ENCODE measurements at regions not wholly inside any gene's neighbourhood (a gene's known extent, or its start where the extent isn't known, plus 50 kb on each side); places are given as distances from the start of the nearest gene placed in this dataset.
"Not testable (repeated sequence)": the region's sequence is repeated elsewhere in the genome, so short reads cannot be mapped to it uniquely, and the experiment has no call there.

GRCh38 chr4:13903061-13903460 lies 275.5 kb upstream of the BOD1L1 start:
- DNase-seq = no peak

DNA sequence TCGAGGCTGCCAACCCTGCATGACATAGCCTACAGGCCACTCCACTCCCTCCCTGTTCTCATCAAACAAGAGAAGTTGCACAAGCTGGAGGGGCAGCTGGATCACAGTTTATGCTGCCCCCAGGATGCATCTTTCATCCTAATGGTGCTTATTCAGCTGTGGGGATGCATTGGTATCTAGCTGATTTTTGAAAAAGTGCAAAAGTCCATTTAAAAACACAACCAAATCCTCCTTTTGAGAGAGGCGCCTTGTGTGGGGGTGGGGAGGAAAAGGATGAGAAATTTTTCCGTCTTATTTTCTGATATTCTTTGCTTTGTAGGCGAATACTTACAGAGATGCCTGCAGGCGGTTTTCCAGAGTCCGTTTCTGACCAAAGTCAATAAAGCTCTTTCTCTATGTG lies 276.4 kb upstream of the BOD1L1 start:
- no peak for DNase-seq

GRCh38 chr4:13905543-13905942 lies 278.0 kb upstream of the BOD1L1 start:
- no peak for DNase-seq

GRCh38 chr4:13906727-13907126 lies 279.2 kb upstream of the BOD1L1 start:
- DNase-seq = no peak

DNA sequence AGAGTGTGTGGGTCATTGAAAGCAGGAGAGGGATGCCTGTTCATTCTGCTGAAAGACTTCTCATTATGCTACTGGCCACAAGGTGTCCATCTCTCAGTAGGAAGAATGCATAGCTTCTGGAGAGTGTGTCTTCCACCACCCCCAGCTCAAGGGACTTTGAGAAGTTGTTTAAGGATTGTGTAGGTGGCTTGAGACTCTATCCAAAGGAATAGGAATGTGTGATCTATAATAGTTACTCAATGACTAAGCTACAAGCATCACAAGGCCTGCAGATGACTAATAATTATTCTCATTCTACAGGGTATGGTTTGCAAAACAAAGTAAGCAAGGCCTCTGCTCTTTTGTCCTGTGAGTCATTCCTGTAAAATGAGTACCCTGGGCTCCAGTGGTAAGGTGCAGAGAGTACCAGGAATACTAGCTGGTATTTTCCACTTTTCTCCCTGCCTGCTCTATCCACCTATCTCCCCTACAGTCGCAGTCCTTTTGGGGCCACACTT lies 279.8 kb upstream of the BOD1L1 start:
- no peak for DNase-seq

GRCh38 chr4:13908455-13908854 lies 280.9 kb upstream of the BOD1L1 start:
- DNase-seq = no peak

DNA sequence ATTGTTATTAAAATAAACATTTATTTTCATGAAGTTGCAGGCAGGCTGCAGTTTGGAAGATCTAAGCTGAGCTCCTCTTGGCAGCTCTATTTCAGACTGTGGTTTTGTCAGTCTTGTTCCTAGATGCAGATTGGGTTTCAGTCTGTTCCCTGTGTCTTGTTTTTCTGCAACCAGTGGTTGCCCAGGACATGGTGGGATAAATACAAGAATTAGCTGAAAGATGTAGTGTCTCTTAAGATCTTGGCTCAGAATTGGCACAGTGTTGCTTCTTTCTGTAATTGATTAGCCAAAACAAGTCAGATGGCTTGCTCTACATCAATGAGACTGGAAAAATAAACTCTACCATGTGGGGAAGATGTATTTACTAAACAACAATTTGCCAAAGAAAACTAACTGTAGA lies 283.0 kb upstream of the BOD1L1 start:
- no peak for DNase-seq

GRCh38 chr4:13911256-13911655 lies 283.7 kb upstream of the BOD1L1 start:
- no peak for DNase-seq

DNA sequence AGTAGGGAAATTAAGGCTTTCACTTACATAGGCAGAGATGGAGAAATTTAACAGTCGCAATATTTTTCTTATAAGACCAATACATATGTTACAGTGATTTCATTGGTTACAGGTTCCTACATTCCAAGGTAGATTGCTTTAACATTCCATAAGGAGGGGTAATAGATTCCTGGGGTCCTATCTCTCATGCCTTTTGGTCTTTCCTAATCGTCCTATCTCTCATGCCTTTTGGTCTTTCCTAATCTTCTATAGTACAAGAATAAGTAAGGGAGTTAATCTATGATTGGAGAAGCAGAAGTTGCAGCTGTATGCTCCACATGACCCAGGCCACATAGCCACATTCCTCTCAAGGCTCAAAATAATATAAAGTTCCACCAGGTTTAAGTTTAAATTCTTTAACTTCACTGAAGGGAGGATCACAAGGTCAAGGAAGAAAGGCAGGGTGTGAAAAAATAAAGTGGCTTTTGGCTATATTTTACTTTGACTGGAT lies 285.0 kb upstream of the BOD1L1 start:
- no peak for DNase-seq

DNA sequence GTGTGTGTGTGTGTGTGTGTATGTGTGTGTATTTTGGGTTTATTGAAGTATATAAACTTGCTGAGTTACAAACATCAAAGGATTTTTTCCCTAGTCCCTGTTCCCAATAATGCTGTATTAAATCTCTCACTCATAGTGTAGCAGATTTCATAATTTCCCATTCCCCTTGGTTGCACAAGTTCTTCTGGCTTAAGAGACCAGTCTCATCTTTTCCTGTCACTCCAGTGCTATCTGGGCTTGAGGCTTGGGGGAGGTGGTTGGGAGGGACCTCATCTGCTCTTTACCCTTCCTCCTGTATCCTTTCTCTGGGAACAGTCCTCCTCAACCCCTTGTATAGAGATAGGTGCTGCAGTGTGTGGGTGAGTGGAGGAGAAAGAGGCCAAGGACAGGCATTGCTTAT lies 285.4 kb upstream of the BOD1L1 start:
- no peak for DNase-seq

DNA sequence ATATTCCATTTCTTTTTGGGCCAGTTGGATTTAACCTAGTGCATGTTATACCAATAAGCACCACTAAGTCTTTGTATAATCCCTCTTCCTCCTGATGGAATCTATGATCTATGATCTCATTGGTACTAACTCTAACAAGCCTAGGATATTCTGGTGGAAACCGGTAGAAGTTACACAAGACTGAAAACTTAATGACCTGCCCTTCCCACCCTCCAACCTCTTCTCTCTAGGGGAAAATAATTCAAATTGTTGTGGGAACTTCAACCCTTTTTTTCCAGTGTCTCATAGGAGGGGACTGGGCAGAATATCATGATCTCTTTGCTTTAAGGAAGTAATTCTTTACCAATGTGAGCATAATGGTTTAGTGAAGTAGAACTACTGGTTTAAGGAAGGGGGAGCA lies 289.5 kb upstream of the BOD1L1 start:
- no peak for DNase-seq

DNA sequence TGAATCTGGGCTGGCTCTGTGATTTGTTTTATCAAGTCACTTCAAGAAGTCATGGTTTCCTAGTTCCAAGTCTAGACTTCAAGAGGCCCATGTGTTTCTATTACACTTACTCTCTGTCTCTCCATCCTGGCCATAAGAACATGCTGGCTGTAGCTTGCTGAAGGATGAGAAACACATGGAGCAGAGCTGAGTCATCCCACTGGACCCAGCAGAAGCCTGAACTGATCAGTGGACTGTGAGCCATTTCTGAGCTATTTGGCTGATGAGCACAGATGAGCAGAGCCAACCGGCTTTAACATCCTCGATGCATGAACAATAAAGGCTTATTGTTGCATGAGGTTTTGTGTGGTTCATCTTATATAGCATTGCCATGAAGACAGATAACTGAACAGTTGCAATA lies 290.6 kb upstream of the BOD1L1 start:
- no peak for DNase-seq

- no peak for DNase-seq
Observed at GRCh38 chr4:13918991-13919441, 291.5 kb upstream of the BOD1L1 start.

DNA sequence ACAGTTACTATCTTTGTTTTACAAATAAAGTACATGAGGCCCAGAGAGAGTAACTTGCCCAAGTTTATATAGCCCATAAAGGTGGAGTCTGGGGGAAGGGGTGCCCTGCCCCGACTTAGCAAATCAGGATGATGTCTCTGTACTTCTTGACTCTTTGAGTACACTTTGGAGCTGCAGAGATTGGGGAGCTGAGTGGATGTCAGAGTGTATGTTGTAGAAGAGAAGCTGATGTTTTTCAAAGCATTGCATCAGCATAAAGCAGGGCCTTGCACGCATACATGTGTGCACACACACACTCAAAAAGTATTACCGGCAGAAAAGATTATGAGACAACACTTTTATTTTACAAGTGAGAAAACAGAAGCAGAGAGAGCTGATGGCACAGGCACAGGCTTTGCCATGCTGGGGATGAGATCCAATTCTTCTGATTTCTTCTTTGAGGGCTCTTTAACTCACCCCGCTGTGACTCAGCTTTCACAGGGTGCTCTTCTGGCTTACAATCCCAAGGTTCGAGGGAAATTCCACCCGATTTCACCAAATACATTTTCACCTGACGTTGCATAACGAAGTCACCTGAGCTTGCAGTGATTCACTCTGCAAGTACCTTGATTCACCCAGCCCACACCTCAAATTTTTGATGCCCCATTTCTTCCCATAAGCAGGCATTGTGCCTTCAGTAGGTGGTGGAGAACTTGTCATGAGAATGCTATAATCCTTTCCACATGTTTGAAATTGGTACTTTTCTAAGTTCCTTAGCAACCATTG lies 292.8 kb upstream of the BOD1L1 start:
- no peak for DNase-seq

- no peak for DNase-seq
Observed at GRCh38 chr4:13920901-13921300, 293.4 kb upstream of the BOD1L1 start.

DNA sequence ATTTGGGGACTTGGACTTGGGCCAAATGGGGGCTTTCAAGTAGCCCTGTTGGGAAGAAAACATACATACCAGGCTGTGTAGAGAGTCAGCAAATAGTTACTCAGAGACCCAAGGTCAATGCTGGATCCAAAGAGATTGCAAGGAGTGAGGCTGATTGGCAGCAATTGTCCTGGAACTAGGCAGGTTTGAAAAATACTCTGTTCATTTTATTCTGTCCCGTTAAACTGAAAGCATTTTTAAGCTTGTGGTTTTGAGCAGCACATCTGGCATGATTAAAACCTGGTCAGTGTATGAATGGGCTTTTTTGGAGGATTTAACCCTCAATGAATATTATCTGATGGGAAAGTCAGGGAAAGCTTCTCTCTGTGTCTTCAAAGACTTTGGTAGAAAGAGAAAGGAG lies 294.3 kb upstream of the BOD1L1 start:
- DNase-seq = no peak

DNA sequence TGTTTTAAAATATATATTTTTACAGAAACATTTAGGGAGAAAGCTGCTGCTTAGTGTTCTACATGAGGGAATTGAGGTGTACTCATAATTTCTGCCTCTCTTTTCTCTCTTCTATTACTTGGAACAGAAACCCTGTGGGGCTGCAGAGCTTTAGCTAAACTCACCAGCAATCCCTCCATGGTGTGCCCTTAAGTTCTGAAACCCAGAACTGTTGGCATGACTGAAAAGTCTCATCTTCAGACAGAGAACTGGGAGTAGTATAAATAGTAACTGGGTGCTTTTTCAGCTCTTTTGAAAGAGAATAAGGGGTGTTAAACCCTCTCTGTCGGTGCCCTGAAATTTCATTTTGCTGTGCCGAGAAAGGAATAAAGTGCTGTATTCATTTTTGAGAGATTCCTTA lies 294.9 kb upstream of the BOD1L1 start:
- DNase-seq = no peak

- DNase-seq = no peak
Observed at GRCh38 chr4:13922873-13923645, 295.5 kb upstream of the BOD1L1 start.

GRCh38 chr4:13924900-13925299 lies 297.4 kb upstream of the BOD1L1 start:
- not testable (repeated sequence) for DNase-seq

DNA sequence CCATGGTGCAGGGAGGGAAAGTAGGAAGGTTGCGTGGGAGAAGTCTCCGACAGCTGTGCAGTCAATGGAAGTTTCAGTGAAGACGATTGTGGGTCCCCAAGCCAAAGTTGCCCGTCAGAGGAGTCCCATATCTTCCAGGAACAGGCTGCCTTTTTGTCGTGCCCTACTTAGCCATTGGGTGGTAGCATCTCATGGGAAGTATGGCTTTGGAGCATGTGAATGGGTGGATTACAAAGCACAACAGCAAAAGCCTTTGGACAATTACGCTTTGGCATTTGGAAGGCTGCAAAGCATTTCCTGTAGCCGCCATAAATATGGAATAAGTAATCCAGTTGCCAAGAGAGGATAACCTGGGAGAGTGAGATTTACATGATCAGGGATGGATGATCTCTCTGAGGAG lies 300.7 kb upstream of the BOD1L1 start:
- DNase-seq = no peak

DNA sequence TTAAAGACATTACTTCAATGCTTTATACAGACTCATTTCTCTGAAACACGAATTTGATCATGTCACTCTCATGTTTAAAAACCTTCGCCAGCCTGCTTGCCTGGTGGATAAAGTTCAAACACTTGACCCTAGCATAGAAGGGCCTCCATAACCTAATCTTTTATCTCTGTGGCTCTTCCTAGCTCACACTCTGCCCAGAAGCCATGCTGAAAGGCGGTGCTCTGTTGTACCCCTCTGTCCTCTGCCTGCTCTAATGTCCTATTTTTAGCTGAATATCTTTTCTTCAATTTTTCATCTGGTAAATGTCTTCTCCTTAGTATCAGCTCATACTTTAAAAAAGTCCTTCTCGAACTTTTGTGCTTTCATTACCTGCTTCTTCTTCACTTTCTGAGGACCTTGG lies 302.6 kb upstream of the BOD1L1 start:
- DNase-seq = no peak

GRCh38 chr4:13933191-13933590 lies 305.7 kb upstream of the BOD1L1 start:
- DNase-seq = no peak

DNA sequence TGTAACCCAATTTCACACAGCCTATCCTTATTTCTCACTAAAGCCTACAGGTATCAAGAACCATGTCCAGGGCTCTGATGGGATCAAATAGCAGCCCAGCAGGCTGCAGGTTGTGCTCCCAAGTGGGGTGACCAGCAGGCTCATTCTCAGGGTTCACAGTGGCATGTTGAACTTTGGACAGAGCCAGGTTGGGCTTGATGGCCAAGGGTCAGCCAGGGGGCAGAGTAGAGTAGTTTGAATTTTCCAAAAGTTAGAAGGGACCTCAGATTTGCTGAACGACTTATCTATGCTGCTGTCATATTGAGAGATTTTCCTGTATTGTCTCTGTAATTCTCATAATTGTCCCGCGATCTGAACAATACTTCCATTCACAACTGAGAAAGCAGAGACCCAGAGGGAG lies 310.8 kb upstream of the BOD1L1 start:
- DNase-seq = no peak

DNA sequence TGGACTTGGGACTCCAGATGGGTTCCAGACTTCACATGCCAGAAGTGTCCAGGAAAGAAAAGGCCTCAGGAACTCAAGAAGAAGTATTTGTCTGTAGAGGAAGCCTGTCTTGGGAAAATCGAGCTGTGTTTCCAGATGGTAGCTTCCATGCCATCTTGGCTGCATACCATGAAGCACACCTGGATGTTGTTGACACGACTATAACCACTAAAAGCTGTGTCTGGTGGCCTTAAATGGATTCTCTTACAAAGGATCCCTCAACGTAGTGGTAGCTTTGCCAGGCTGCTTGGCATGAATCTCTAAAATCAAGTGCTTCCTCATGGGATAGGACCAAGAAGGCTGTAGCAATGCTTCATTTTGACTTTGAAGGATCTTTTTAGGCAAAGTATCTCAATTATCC lies 313.4 kb upstream of the BOD1L1 start:
- no peak for DNase-seq
